ENCODE measurements at regions not wholly inside any gene's neighbourhood (a gene's known extent, or its start where the extent isn't known, plus 50 kb on each side); places are given as distances from the start of the nearest gene placed in this dataset.

DNA sequence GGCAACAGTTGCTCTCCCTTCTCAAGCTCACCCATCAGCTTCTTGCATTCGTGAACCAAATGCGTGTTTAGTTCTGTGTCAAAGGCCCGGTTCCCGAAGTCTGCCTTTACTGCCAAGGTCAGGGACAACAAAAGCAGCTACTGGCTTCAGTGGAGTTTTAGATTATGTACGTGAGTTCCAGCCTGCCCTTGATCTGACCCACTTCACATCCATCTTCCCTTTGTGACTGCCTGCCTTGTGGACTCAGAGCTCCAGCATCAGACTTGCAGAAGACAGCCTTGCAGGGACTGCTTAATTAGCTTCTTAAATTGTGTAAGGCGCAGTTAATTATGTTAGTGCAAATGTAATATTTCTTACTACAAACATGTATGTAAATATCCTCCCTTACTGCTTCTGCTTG is 774.7 kb upstream of the EDIL3 start:
- TF ChIP-seq CEBPB (IDR thresholded peaks at IDR 0.05) (no peak), TAF1 (IDR thresholded peaks at IDR 0.05; ENCODE audit: low read depth) (no peak), EP300 (IDR thresholded peaks at IDR 0.05; ENCODE audit: borderline replicate concordance) (no peak), RAD21 (IDR thresholded peaks at IDR 0.05; ENCODE audit: low read depth) (no peak), YY1 (IDR thresholded peaks at IDR 0.05; ENCODE audit: low read depth) (no peak), TEAD4 (IDR thresholded peaks at IDR 0.05) (no peak), REST (IDR thresholded peaks at IDR 0.05; ENCODE audit: low read depth) (no peak)
